ENCODE measurements at regions not wholly inside any gene's neighbourhood (a gene's known extent, or its start where the extent isn't known, plus 50 kb on each side); places are given as distances from the start of the nearest gene placed in this dataset.

DNA sequence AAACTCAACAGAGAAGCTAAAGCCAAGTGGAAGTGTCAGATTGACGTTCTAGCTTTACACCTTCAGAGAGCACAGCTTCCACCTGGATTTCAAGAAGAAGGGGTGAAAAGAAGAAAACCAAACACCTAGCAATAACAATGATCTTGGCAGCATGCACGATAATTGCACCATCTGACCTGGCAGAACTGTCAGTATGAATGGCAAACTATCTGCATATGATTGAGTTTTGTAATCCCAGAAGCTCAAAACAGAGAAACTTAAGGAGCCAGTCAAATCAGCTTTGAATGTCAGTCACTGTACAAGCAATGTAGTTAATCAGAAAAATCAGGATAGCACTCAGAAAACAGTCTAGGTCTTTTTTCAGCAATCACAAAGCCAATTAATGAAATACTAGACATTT, 427.1 kb downstream of the ZFHX3 start:
- TF ChIP-seq, protein P1, sequence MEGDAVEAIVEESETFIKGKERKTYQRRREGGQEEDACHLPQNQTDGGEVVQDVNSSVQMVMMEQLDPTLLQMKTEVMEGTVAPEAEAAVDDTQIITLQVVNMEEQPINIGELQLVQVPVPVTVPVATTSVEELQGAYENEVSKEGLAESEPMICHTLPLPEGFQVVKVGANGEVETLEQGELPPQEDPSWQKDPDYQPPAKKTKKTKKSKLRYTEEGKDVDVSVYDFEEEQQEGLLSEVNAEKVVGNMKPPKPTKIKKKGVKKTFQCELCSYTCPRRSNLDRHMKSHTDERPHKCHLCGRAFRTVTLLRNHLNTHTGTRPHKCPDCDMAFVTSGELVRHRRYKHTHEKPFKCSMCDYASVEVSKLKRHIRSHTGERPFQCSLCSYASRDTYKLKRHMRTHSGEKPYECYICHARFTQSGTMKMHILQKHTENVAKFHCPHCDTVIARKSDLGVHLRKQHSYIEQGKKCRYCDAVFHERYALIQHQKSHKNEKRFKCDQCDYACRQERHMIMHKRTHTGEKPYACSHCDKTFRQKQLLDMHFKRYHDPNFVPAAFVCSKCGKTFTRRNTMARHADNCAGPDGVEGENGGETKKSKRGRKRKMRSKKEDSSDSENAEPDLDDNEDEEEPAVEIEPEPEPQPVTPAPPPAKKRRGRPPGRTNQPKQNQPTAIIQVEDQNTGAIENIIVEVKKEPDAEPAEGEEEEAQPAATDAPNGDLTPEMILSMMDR (IDR thresholded peaks at IDR 0.05) = no peak
- TF ChIP-seq POLR2A (IDR thresholded peaks at IDR 0.05) = no peak

Measured in right lobe of liver (tissue), 4 donors.